Right lobe of liver (tissue), 4 donors: ENCODE measurements at regions not wholly inside any gene's neighbourhood (a gene's known extent, or its start where the extent isn't known, plus 50 kb on each side); places are given as distances from the start of the nearest gene placed in this dataset.

Source experiments
- CTCF ChIP-seq, 4 donors: fragments of 200-600 bp in 3 of 4; fragments of 450-650 bp in 1 of 4; IDR thresholded peaks; one replicate each; pipeline versions ENCODE4 v1.5.1 to v1.8.0; 2016 to 2022; ENCODE audit warnings: antibody characterized with exemption in 4 of 4, mild to moderate bottlenecking in 2 of 4
- POLR2A ChIP-seq: fragments of 450-650 bp; IDR thresholded peaks from one replicate; pipeline ENCODE4 v1.6.1; 2017; ENCODE audit warnings: antibody characterized with exemption, mild to moderate bottlenecking
- donor health status: DM: no; HTN: no; CAD: no.
- donor health status: DM: no; HTN: no; CAD: no.
- donor health status: DM: no; HTN: yes; CAD: no.

GRCh38 chr6:4258733-4259132 lies 123.4 kb upstream of the ECI2 start:
- TF ChIP-seq CTCF (IDR thresholded peaks at IDR 0.05): no peak
- TF ChIP-seq POLR2A: no peak
